SK-N-SH treated with all-trans-retinoic acid at 6 μM for 48 hours (cell line): ENCODE measurements at regions not wholly inside any gene's neighbourhood (a gene's known extent, or its start where the extent isn't known, plus 50 kb on each side); places are given as distances from the start of the nearest gene placed in this dataset.

Experiments used
- ATAC-seq: fragments of 200-7000 bp; cut with Tn5 transposase; 3 replicates; pipeline ENCODE4 v1.9.1; 2020; ENCODE audit warnings: mild to moderate bottlenecking, moderate library complexity
- ARNTL ChIP-seq: fragments of 450-650 bp; formaldehyde crosslinking; IDR thresholded peaks from 2 replicates; pipeline ENCODE4 v1.5.0; 2020; ENCODE audit warnings: low read depth, mild to moderate bottlenecking, moderate library complexity, borderline replicate concordance
- BACH2 ChIP-seq: fragments of 250-450 bp; sonication (Bioruptor Pico); IDR thresholded peaks from 2 replicates; pipeline ENCODE4 v1.9.0; 2021; ENCODE audit warnings: mild to moderate bottlenecking, borderline replicate concordance
- CSDC2 ChIP-seq: fragments of 250-450 bp; sonication (Bioruptor Pico); IDR thresholded peaks from 2 replicates; pipeline ENCODE4 v1.5.0; 2020; ENCODE audit warnings: mild to moderate bottlenecking, moderate library complexity
- CSRNP3 ChIP-seq: fragments of 250-450 bp; sonication (Bioruptor Pico); IDR thresholded peaks from 2 replicates; pipeline ENCODE4 v1.5.1; 2021; ENCODE audit warnings: mild to moderate bottlenecking, moderate library complexity
- ESRRG ChIP-seq: fragments of 250-450 bp; sonication (Bioruptor Pico); IDR thresholded peaks from 2 replicates; pipeline ENCODE4 v1.6.1; 2021; ENCODE audit warnings: mild to moderate bottlenecking
- ISL1 ChIP-seq: fragments of 250-450 bp; sonication (Bioruptor Pico); IDR thresholded peaks from 2 replicates; pipeline ENCODE4 v2.1.2; 2022; ENCODE audit warnings: mild to moderate bottlenecking, moderate library complexity
- OSR1 ChIP-seq: fragments of 250-450 bp; sonication (Bioruptor Pico); IDR thresholded peaks from 2 replicates; pipeline ENCODE4 v1.8.0; 2022; ENCODE audit warnings: moderate library complexity, mild to moderate bottlenecking, inconsistent platforms
- PATZ1 ChIP-seq: fragments of 250-450 bp; sonication (Bioruptor Pico); IDR thresholded peaks from 2 replicates; pipeline ENCODE4 v1.8.0; 2020; ENCODE audit warnings: mild to moderate bottlenecking, moderate library complexity, borderline replicate concordance
- POU6F1 ChIP-seq: fragments of 250-450 bp; sonication (Bioruptor Pico); IDR thresholded peaks from 2 replicates; pipeline ENCODE4 v1.8.0; 2021; ENCODE audit warnings: low read depth, mild to moderate bottlenecking, moderate library complexity, borderline replicate concordance
- RARB ChIP-seq: fragments of 250-450 bp; sonication (Bioruptor Pico); IDR thresholded peaks from 2 replicates; pipeline ENCODE4 v1.8.0; 2021; ENCODE audit warnings: mild to moderate bottlenecking, moderate library complexity
- TCF4 ChIP-seq: fragments of 250-450 bp; sonication (Bioruptor Pico); IDR thresholded peaks from 2 replicates; pipeline ENCODE4 v1.8.0; 2021; ENCODE audit warnings: mild to moderate bottlenecking, moderate library complexity, borderline replicate concordance
- TOX ChIP-seq: fragments of 250-450 bp; sonication (Bioruptor Pico); IDR thresholded peaks from 2 replicates; pipeline ENCODE4 v1.8.0; 2021; ENCODE audit warnings: mild to moderate bottlenecking, moderate library complexity, borderline replicate concordance
- TSHZ2 ChIP-seq: fragments of 250-450 bp; sonication (Bioruptor Pico); IDR thresholded peaks from 2 replicates; pipeline ENCODE4 v1.5.0; 2020; ENCODE audit warnings: mild to moderate bottlenecking, moderate library complexity
- ZC3H10 ChIP-seq: fragments of 250-450 bp; sonication (Bioruptor Pico); IDR thresholded peaks from 2 replicates; pipeline ENCODE4 v1.5.1; 2021; ENCODE audit warnings: mild to moderate bottlenecking, moderate library complexity
- ZFP3 ChIP-seq: fragments of 250-450 bp; sonication (Bioruptor Pico); IDR thresholded peaks from 2 replicates; pipeline ENCODE4 v1.5.0; 2020; ENCODE audit warnings: mild to moderate bottlenecking, moderate library complexity
- ZNF565 ChIP-seq: fragments of 450-650 bp; formaldehyde crosslinking; conservative IDR thresholded peaks from 2 replicates; pipeline ENCODE4 v1.5.0; 2020; ENCODE audit warnings: low read depth, mild to moderate bottlenecking, moderate library complexity
- ZNF70 ChIP-seq: fragments of 450-650 bp; formaldehyde crosslinking; IDR thresholded peaks from 2 replicates; pipeline ENCODE4 v1.5.0; 2020; ENCODE audit warnings: mild to moderate bottlenecking, moderate library complexity
- ZNF8 ChIP-seq: fragments of 450-650 bp; formaldehyde crosslinking; IDR thresholded peaks from 2 replicates; pipeline ENCODE4 v1.5.0; 2020; ENCODE audit warnings: mild to moderate bottlenecking, moderate library complexity

- peak; percentile 25 for ATAC-seq
- no peak for TF ChIP-seq RARB (CRISPR knock-in tag)
- TF ChIP-seq PATZ1 (CRISPR knock-in tag), result no peak
- no peak for TF ChIP-seq TSHZ2 (CRISPR knock-in tag)
- TF ChIP-seq OSR1 (CRISPR knock-in tag), result no peak
- no peak for TF ChIP-seq CSRNP3
- no peak for TF ChIP-seq ZNF70 (CRISPR knock-in tag)
- TF ChIP-seq POU6F1 (CRISPR knock-in tag), result no peak
- TF ChIP-seq ZC3H10, result no peak
- no peak for TF ChIP-seq ZNF565 (CRISPR knock-in tag)
Measured at GRCh38 chr10:61837755-61838171, 63.7 kb upstream of the ARID5B start.

GRCh38 chr10:61839916-61840315 is 61.6 kb upstream of the ARID5B start:
- no peak for ATAC-seq
- TF ChIP-seq ZNF565 (CRISPR knock-in tag), result no peak
- no peak for TF ChIP-seq BACH2 (CRISPR knock-in tag)

- TF ChIP-seq RARB (CRISPR knock-in tag) (no peak), ZC3H10 (no peak), TCF4 (CRISPR knock-in tag) (no peak), ZFP3 (no peak), ZNF8 (CRISPR knock-in tag) (no peak), PATZ1 (CRISPR knock-in tag) (no peak), ISL1 (CRISPR knock-in tag) (no peak), TOX (no peak)
- ATAC-seq, result no peak
Measured at GRCh38 chr10:61840403-61840802, 61.1 kb upstream of the ARID5B start.

- TF ChIP-seq ARNTL (CRISPR knock-in tag), result no peak
- TF ChIP-seq ZNF565 (CRISPR knock-in tag), result no peak
- TF ChIP-seq OSR1 (CRISPR knock-in tag), result no peak
- TF ChIP-seq RARB (CRISPR knock-in tag), result no peak
- no peak for TF ChIP-seq POU6F1 (CRISPR knock-in tag)
- TF ChIP-seq PATZ1 (CRISPR knock-in tag), result no peak
- no peak for TF ChIP-seq ZC3H10
- no peak for TF ChIP-seq ZNF8 (CRISPR knock-in tag)
- no peak for TF ChIP-seq CSDC2
- TF ChIP-seq ESRRG (CRISPR knock-in tag), result no peak
- TF ChIP-seq ZFP3, result no peak
- ATAC-seq, result no peak
Measured at GRCh38 chr10:61841338-61841875, 60.1 kb upstream of the ARID5B start.
